ENCODE measurements at regions not wholly inside any gene's neighbourhood (a gene's known extent, or its start where the extent isn't known, plus 50 kb on each side); places are given as distances from the start of the nearest gene placed in this dataset.

DNA sequence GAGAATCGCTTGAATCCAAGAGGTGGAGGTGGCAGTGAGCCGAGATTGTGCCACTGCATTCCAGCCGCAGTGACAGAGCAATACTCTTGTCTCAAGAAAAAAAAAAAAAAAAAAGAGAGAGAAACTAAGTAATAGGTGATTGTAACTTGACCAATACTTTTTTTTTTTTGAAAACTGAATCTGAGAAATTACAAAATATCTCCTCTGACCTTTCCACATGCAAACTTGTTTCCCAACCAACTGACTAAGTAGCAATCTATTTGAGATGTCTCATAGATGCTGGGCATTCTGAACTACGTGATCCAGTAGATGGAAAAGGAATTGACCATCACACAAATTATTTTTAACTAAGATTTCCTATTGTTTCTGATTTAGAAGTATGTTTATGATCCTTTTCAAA, 407.3 kb upstream of the CHORDC1 start:
- TF ChIP-seq, protein P1, sequence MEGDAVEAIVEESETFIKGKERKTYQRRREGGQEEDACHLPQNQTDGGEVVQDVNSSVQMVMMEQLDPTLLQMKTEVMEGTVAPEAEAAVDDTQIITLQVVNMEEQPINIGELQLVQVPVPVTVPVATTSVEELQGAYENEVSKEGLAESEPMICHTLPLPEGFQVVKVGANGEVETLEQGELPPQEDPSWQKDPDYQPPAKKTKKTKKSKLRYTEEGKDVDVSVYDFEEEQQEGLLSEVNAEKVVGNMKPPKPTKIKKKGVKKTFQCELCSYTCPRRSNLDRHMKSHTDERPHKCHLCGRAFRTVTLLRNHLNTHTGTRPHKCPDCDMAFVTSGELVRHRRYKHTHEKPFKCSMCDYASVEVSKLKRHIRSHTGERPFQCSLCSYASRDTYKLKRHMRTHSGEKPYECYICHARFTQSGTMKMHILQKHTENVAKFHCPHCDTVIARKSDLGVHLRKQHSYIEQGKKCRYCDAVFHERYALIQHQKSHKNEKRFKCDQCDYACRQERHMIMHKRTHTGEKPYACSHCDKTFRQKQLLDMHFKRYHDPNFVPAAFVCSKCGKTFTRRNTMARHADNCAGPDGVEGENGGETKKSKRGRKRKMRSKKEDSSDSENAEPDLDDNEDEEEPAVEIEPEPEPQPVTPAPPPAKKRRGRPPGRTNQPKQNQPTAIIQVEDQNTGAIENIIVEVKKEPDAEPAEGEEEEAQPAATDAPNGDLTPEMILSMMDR (IDR thresholded peaks at IDR 0.05), result no peak
- no peak for TF ChIP-seq TCF7L2 (IDR thresholded peaks at IDR 0.05; ENCODE audit: low read depth, low read length)
